Spleen (tissue), 7 donors: ENCODE measurements at regions not wholly inside any gene's neighbourhood (a gene's known extent, or its start where the extent isn't known, plus 50 kb on each side); places are given as distances from the start of the nearest gene placed in this dataset.

Source experiments
- POLR2A ChIP-seq, 3 donors: fragments of 450-650 bp; IDR thresholded peaks; one replicate each; pipeline ENCODE4 v1.5.1; 2017; ENCODE audit warnings: antibody characterized with exemption in 3 of 3, mild to moderate bottlenecking in 1 of 3
- TF ChIP-seq, protein P1 (sequence below), 11 experiments: fragments of 200-600 bp in 7 of 11; fragments of 450-650 bp in 4 of 11; sonication (generic) in 4 of 11; IDR thresholded peaks in 8 of 11; conservative IDR thresholded peaks in 3 of 11; 1 replicate in 7 of 11; 2 replicates in 4 of 11; pipeline versions ENCODE4 v1.4.0 to v1.8.0; 2016 to 2021; ENCODE audit warnings: antibody characterized with exemption in 11 of 11, inconsistent platforms in 4 of 11, mild to moderate bottlenecking in 1 of 11
- donor health status: DM: no; HTN: no; CAD: no; lungs with moderate emphysema.
- donor health status: DM: no; HTN: no; CAD: no.
- donor health status: DM: no; HTN: no; CAD: no.

DNA sequence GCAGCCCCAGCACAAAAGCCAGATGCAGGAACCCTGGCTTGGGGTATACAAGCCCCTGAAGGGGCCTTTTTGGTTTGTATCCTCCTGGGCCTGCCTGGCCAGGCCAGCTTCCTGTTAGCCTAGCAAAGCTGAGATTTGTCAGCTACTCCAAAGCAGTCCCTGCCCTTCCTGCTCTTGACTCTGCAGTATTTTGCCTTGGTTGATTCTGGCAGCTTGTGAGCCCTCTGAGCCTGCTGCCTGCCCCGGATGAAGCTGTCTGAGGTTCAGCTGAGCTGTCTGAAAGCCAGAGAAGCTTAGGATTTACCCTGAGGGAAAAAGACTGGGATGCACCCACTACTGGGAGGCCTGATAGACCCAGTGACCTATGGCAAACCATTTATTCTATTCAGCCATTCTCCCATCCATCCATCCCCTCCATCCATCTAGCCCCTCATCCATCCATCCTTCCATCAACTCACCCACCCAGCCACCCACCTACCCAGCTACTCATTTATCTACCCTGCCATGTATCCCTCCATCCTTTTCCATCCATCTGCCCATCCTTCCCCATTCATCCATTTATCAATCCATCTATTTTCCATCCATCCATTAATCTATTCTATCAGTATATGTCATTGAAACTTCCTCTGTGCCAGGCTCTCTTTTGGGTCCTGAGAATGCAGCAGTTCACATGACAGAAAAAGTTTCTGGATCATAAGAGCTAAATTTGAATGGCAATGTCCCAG is 307.5 kb downstream of the DHX35 start:
- TF ChIP-seq, protein P1, sequence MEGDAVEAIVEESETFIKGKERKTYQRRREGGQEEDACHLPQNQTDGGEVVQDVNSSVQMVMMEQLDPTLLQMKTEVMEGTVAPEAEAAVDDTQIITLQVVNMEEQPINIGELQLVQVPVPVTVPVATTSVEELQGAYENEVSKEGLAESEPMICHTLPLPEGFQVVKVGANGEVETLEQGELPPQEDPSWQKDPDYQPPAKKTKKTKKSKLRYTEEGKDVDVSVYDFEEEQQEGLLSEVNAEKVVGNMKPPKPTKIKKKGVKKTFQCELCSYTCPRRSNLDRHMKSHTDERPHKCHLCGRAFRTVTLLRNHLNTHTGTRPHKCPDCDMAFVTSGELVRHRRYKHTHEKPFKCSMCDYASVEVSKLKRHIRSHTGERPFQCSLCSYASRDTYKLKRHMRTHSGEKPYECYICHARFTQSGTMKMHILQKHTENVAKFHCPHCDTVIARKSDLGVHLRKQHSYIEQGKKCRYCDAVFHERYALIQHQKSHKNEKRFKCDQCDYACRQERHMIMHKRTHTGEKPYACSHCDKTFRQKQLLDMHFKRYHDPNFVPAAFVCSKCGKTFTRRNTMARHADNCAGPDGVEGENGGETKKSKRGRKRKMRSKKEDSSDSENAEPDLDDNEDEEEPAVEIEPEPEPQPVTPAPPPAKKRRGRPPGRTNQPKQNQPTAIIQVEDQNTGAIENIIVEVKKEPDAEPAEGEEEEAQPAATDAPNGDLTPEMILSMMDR (IDR thresholded peaks at IDR 0.05 in 8 of 11, conservative IDR thresholded peaks at IDR 0.05 in 3 of 11), result no peak
- TF ChIP-seq POLR2A (IDR thresholded peaks at IDR 0.05), result no peak
